GM12872 (cell line): ENCODE measurements at regions not wholly inside any gene's neighbourhood (a gene's known extent, or its start where the extent isn't known, plus 50 kb on each side); places are given as distances from the start of the nearest gene placed in this dataset.

ENCODE experiments used
- CTCF ChIP-seq: IDR thresholded peaks from 3 replicates; pipeline ENCODE4 v1.5.1; 2011; ENCODE audit warnings: low read depth, mild to moderate bottlenecking, low read length, moderate library complexity; ENCODE audit not compliant: insufficient read depth

- no peak for TF ChIP-seq CTCF
Measured at GRCh38 chr4:138964716-138965426, 50.7 kb upstream of the NOCT start.

DNA sequence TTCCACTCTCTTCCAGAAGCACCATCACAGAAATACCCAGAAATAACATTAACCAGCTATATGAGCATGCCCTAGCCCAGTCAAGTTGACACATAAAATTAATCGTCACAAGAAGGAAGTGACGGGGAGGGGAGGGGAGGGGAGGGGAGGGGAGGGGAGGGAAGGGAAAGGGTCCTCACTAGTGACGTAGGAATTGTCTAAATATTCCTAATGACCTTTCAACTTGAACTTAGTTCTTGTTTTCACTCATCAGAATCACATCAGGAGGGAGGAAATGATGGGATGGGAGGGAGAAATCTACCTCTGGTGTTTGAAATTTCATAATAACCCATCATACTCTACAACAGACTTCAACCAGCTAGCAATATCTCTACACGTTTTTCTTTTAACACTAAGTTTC lies 52.2 kb upstream of the NOCT start:
- TF ChIP-seq CTCF, result no peak

GRCh38 chr4:138961664-138962063 lies 53.9 kb upstream of the NOCT start:
- TF ChIP-seq CTCF, result no peak

DNA sequence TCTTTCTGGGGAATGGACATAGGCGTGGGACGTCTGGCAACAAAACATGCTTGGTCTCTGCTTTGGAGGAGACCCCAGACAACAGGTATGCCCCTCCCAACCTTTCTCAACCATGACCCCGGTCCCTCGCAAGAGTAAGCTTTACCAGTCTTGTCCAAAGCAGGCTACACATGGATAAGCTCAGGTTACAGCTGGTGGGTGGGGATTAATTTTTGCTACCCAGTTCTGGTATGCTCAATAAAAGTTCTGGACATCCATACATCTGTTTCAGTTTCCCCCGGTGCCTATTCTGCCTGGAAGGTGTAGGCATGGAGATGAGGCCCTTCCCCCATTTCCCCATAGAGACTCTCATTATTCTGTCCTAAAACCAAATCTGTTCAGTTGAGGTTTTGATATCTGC lies 54.5 kb upstream of the NOCT start:
- no peak for TF ChIP-seq CTCF

DNA sequence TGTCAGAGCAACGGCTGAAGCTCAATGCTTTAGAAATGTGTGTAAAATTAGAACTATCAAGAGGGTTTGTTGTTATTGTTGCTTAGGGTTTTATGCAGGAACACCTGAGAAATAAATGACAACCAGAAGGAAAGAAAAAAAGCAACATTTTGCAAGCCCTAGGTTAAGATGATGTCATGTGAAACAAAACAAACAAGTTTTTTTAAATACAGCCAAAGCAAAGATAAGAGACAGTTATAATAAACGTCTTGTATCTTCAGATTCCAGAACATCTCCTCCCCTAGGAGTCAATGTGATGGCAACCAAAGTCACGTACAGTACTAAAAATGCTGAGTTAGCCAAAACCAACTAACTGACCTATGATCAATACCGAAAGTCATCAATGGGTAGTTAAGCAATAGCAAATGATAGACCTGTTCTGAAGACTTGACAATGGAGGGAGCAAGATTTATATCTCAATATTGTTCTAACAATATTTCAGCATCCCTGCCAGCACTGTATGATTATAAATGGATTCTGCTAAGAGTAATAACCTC lies 55.3 kb upstream of the NOCT start:
- TF ChIP-seq CTCF, result no peak

DNA sequence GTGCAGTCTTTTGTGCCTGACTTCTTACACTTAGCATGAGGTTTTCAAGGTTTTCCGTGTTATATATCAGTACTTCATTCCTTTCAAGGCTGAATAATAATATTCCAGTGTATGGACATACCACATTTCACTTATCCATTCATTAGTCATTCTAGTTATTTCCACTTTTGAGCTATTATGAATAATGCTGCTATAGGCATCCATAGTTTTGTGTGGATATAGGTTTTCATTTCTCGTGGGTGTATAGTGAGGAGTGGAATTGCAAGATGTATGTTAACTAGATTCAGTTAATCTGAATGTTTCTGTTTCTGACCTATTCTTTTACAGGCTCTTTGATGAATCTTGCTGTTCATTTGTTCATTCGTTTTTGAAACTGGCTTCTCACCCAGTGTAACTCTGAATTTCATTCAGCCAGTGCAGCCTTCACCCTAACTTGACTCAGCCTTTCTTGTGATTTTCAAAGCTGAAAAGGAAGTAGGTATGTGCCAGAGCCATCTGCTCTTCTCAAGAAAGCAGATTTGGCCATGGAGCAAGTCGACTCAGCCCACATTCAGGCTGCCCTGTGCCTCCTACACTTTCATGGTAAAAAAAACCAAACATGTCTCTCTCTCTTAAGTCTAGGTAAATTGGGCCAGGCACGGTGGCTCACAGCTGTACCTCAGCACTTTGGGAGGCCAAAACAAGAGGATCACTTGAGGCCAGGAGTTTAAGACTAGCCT lies 56.3 kb upstream of the NOCT start:
- no peak for TF ChIP-seq CTCF

- no peak for TF ChIP-seq CTCF
Measured at GRCh38 chr4:138958519-138958918, 57.1 kb upstream of the NOCT start.
